GM12801 (cell line): ENCODE measurements at regions not wholly inside any gene's neighbourhood (a gene's known extent, or its start where the extent isn't known, plus 50 kb on each side); places are given as distances from the start of the nearest gene placed in this dataset.

Experiments used
- CTCF ChIP-seq: IDR thresholded peaks from one replicate; pipeline ENCODE4 v1.5.1; 2011; ENCODE audit warnings: control low read depth; ENCODE audit not compliant: insufficient read length; ENCODE audit errors: extremely low read depth

DNA sequence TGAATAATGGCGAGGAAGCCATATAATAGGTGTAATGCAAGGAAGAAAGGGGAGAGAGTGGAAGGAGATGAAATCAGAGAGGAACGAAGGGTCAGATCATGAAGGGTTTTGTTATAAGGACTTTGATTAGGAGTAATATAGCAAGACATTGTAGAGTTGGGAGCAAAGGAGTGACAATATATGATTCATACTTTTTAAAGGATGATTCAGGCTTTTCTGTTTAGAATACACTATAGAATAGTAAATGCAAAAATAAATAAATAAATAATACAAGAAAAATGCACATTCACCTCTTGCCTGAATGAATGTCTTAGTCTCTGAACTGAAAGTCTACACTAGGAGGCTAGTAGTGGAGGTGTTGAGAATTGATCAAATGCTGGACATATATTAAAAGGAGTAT, 1524.4 kb upstream of the AGA start:
- TF ChIP-seq CTCF: no peak

DNA sequence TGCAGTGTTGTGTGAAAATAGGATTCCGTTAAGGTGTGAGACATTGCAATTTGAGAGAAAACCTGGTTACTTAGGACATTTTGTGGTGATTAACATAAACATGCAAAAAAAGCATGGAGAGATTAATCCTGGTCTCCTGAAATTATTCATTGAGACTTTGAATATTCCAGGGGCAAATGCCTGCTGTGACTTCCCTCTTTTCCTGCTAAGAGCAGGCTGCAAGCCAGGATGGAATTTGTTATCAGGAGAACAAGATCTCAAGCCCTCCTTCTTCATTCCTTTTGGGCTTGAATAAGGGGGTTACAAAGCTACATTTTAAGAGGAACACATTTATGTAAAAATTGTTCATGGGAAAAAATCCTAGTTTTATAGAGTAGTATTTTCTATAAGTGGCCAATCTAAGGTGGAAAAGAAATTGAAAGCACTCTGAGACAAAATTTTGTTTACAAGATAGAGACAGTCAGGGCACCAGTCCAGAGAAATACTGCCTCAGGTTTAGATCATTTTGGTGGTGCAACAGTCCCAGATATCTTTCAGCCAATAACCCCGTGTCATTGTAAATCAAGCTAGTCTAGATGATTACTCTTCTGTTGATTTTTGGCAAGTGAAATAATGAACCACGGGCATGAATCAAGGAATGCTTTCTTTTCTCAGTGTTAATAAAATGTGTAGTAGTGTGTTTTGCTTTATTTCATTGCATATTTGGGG, 1528.3 kb upstream of the AGA start:
- no peak for TF ChIP-seq CTCF

DNA sequence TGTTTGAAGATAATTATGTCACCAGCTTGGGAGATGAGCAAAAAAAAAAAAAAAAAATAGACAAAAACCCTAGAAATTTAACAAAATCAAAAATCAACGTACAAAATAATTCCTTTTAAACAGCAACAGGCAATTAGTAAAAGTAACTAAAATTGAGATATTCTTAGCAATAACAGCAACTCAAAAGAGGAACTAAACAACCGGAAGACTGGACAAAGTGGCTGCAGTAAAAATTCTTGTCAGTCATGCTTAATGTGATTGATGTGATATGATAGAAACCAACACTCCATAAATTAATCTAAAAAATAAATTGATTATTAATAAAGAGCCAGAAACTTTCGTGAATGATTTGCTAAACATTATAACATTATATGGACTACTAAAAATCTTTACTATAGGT, 1534.6 kb upstream of the AGA start:
- no peak for TF ChIP-seq CTCF

DNA sequence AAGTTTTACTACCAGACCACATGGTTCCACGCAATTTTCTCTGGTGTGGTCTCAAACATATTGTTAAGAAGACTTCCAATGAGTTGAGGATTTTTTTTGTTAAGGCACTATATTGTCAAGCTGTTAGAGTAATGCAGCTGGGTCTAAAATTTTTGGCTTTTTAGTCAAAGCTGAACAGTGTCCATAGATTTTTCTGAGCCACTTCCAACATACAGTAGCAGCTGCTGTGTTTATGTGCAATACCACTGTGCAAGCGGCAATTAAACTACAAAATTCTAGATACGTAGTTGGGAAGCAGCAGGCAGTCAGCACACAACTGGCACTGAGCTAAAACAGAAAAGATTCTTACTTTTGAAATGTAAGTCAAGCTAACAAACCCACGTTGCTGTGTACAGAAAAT, 1551.1 kb upstream of the AGA start:
- TF ChIP-seq CTCF: no peak

DNA sequence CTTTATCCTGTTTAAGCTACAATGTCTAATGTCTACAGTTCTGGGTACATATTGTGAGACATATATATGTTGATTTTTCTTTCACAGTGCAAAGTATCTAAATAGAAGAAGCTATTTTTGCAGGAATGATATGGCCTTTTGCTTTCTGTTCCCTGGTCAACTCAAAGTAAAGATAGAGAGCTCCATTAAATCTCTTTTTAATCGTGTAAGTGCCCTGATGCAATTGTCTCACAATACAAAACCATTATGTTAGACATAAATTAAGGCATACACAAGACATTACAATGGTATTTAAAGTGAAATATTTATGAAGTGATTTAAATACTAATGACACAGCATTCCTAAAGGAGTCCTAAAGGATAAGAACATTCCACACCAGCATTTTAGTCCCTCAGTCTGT, 1559.7 kb upstream of the AGA start:
- no peak for TF ChIP-seq CTCF

DNA sequence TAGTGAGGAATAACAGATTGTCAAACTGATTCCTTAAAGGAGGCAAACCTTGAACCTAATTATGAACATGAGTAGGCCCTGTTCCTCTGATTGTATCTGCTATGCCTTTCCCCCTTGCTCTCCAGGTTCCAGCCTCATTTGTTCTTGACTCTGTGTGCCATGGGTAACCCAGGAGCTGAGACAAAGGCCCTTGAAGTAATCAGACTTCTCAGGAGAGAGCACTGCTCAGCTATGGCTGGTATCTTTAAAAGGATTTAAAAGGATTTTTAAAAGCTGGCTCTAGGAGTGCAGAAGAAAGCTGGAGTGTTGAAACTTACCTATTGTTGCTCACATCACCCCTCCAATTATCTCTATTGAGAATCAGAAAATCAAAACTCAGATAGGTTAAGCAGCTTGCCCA, 1565.5 kb upstream of the AGA start:
- TF ChIP-seq CTCF: no peak

GRCh38 chr4:179017581-179017980, 1575.3 kb upstream of the AGA start:
- no peak for TF ChIP-seq CTCF

DNA sequence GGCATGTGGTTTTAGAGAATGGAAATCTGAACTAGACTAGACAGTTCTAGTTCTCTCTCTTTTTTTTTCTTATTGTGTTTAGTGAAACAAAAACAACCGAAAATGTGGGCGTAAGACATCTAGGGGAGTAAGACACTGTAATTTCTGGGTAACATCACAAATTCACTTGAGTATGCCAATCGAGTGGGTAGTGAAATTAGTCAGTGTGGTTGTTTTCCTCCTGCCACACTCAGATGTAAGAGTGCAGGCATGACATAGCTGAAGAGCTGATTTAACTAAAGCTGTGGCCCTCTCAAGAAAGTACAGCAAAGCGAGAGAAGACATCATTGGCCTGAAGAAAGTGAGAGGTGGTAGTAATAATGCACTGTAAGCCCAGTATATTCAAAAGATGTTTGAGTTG, 1585.3 kb upstream of the AGA start:
- TF ChIP-seq CTCF: no peak
